H1 (cell line): ENCODE measurements at regions not wholly inside any gene's neighbourhood (a gene's known extent, or its start where the extent isn't known, plus 50 kb on each side); places are given as distances from the start of the nearest gene placed in this dataset.

Experiments used
- CTCF ChIA-PET: fragments of 300-600 bp; sonication (Branson Sonifier 250); formaldehyde crosslinking; loops from one replicate; lab custom pipeline; 2021; ENCODE audit not compliant: partially characterized antibody; lab: Charles Lee
- POLR2A ChIA-PET: fragments of 300-600 bp; sonication (Branson Sonifier 250); formaldehyde crosslinking; loops from one replicate; lab custom pipeline; 2021; ENCODE audit warnings: inconsistent platforms; ENCODE audit not compliant: partially characterized antibody; lab: Charles Lee
- DNase-seq, 2 experiments: peaks; one replicate each; pipeline versions ENCODE4 v3.0.0 to v3.0.0-alpha.2; 2010 to 2022; ENCODE audit warnings: low spot score in 2 of 2, low read depth in 1 of 2, mixed read lengths in 1 of 2
- FAIRE-seq: peaks from 2 replicates; lab custom pipeline; 2011; peaks lifted over from hg19 to GRCh38; lab: Jason Lieb, UNC
- H2AFZ ChIP-seq: 2 replicates; pipeline ENCODE4 v1.8.1; 2012; ENCODE audit warnings: low read length, inconsistent platforms
- H2AK5ac ChIP-seq: 2 replicates; pipeline ENCODE4 v1.6.1; 2013; ENCODE audit warnings: low read depth, low read length
- H2BK120ac ChIP-seq: replicated peaks from 2 replicates; pipeline ENCODE3; 2013; ENCODE audit warnings: low read depth, low read length, inconsistent platforms
- H2BK12ac ChIP-seq: 2 replicates; pipeline ENCODE4 v1.6.1; 2013; ENCODE audit warnings: low read depth, low read length
- H2BK15ac ChIP-seq: 2 replicates; pipeline ENCODE4 v1.6.1; 2013; ENCODE audit warnings: low read length
- H2BK20ac ChIP-seq: 2 replicates; pipeline ENCODE4 v1.6.1; 2013; ENCODE audit warnings: low read length
- H2BK5ac ChIP-seq: 2 replicates; pipeline ENCODE4 v1.6.1; 2013; ENCODE audit warnings: low read depth, low read length
- H3K14ac ChIP-seq: 2 replicates; pipeline ENCODE4 v1.6.1; 2013; ENCODE audit warnings: inconsistent platforms; ENCODE audit not compliant: insufficient read length
- H3K18ac ChIP-seq: 2 replicates; pipeline ENCODE4 v1.6.1; 2013; ENCODE audit warnings: low read length; ENCODE audit errors: extremely low read depth
- H3K23ac ChIP-seq: 2 replicates; pipeline ENCODE4 v1.6.1; 2013; ENCODE audit warnings: inconsistent platforms; ENCODE audit not compliant: insufficient read length
- H3K23me2 ChIP-seq: 2 replicates; pipeline ENCODE4 v1.6.1; 2013; ENCODE audit warnings: low read depth, low read length
- H3K27ac ChIP-seq: 2 replicates; pipeline ENCODE4 v1.6.1; 2011; ENCODE audit warnings: low read depth, low read length, inconsistent platforms
- H3K27me3 ChIP-seq, 4 experiments: replicated peaks in 1 of 4; 1 replicate in 1 of 4; 2 replicates in 3 of 4; pipeline versions ENCODE4 v1.6.1 to v1.8.1; 2011 to 2013; ENCODE audit warnings: low read length in 3 of 4, mild to moderate bottlenecking in 3 of 4, inconsistent platforms in 2 of 4, mixed read lengths in 2 of 4, moderate library complexity in 1 of 4; ENCODE audit not compliant: control insufficient read depth in 3 of 4, insufficient read depth in 3 of 4; ENCODE audit errors: extremely low read depth in 1 of 4
- H3K36me3 ChIP-seq, 4 experiments: 2 replicates each; pipeline versions ENCODE4 v1.6.1 to v1.8.1; 2011 to 2013; ENCODE audit warnings: mild to moderate bottlenecking in 4 of 4, low read length in 3 of 4, moderate library complexity in 2 of 4, control low read depth in 1 of 4, inconsistent platforms in 1 of 4; ENCODE audit not compliant: insufficient read depth in 4 of 4, control insufficient read depth in 2 of 4
- H3K4ac ChIP-seq: replicated peaks from 2 replicates; pipeline ENCODE3; 2013; ENCODE audit warnings: low read length, low read depth, mixed read lengths, inconsistent platforms; ENCODE audit not compliant: insufficient read length
- H3K4me1 ChIP-seq, 4 experiments: replicated peaks in 1 of 4; 1 replicate in 1 of 4; 2 replicates in 3 of 4; pipeline versions ENCODE4 v1.6.1 to v1.8.1; 2011 to 2013; ENCODE audit warnings: low read length in 3 of 4, inconsistent platforms in 2 of 4, mixed read lengths in 1 of 4; ENCODE audit not compliant: insufficient read depth in 4 of 4, control insufficient read depth in 3 of 4
- H3K4me2 ChIP-seq, 2 experiments: 2 replicates each; pipeline versions ENCODE4 v1.6.1 to v1.8.1; 2011 to 2013; ENCODE audit warnings: low read depth in 2 of 2, low read length in 2 of 2, control low read depth in 1 of 2, inconsistent platforms in 1 of 2, mild to moderate bottlenecking in 1 of 2; ENCODE audit not compliant: insufficient read depth in 1 of 2
- H3K4me3 ChIP-seq, 4 experiments: fragments of 200-600, 300-600 bp in 1 of 4; sonication (generic), shearing (Covaris generic), sonication (Bioruptor Twin) in 1 of 4; 2 replicates each; pipeline versions ENCODE4 v1.5.1 to v1.8.1; 2011 to 2016; ENCODE audit warnings: low read length in 4 of 4, low read depth in 3 of 4, control low read depth in 2 of 4, inconsistent platforms in 2 of 4, mild to moderate bottlenecking in 2 of 4, mixed read lengths in 1 of 4, moderate library complexity in 1 of 4; ENCODE audit not compliant: insufficient read depth in 2 of 4; ENCODE audit errors: extremely low read depth in 1 of 4
- H3K56ac ChIP-seq: replicated peaks from 2 replicates; pipeline ENCODE3; 2013; ENCODE audit warnings: low read depth, mild to moderate bottlenecking, mixed read lengths, low read length, inconsistent platforms; ENCODE audit not compliant: insufficient read length
- H3K79me1 ChIP-seq: 2 replicates; pipeline ENCODE4 v1.6.1; 2013; ENCODE audit warnings: low read depth, low read length, control low read depth
- H3K79me2 ChIP-seq, 2 experiments: 2 replicates each; pipeline versions ENCODE4 v1.6.1 to v1.8.1; 2012 to 2013; ENCODE audit warnings: low read length in 2 of 2, mild to moderate bottlenecking in 2 of 2, inconsistent platforms in 1 of 2; ENCODE audit not compliant: insufficient read depth in 2 of 2, control insufficient read depth in 1 of 2
- H3K9ac ChIP-seq, 4 experiments: replicated peaks in 1 of 4; 1 replicate in 1 of 4; 2 replicates in 3 of 4; pipeline versions ENCODE4 v1.6.1 to v1.8.1; 2011 to 2013; ENCODE audit warnings: low read depth in 3 of 4, low read length in 3 of 4, control low read depth in 2 of 4, mild to moderate bottlenecking in 2 of 4, moderate library complexity in 2 of 4, inconsistent platforms in 1 of 4; ENCODE audit errors: extremely low read depth in 1 of 4
- H3K9me3 ChIP-seq, 2 experiments: 2 replicates each; pipeline versions ENCODE4 v1.6.1 to v1.8.1; 2012 to 2013; ENCODE audit warnings: mild to moderate bottlenecking in 2 of 2, moderate library complexity in 2 of 2, control low read depth in 1 of 2, inconsistent platforms in 1 of 2, low read depth in 1 of 2, low read length in 1 of 2, mixed read lengths in 1 of 2; ENCODE audit not compliant: insufficient read depth in 2 of 2
- H4K20me1 ChIP-seq, 2 experiments: replicated peaks in 1 of 2; 2 replicates each; pipeline versions ENCODE3 to v1.8.1; 2011 to 2013; ENCODE audit warnings: inconsistent platforms in 2 of 2, low read length in 2 of 2, mild to moderate bottlenecking in 1 of 2; ENCODE audit not compliant: insufficient read depth in 2 of 2, control insufficient read depth in 1 of 2
- H4K5ac ChIP-seq: 2 replicates; pipeline ENCODE4 v1.6.1; 2013; ENCODE audit warnings: low read length, low read depth, mixed read lengths, inconsistent platforms; ENCODE audit not compliant: insufficient read length
- H4K8ac ChIP-seq: 2 replicates; pipeline ENCODE4 v1.8.0; 2013; ENCODE audit warnings: mild to moderate bottlenecking, moderate library complexity, low read length, inconsistent platforms; ENCODE audit not compliant: insufficient read depth; ENCODE audit errors: extremely low read depth
- H4K91ac ChIP-seq: replicated peaks from 2 replicates; pipeline ENCODE3; 2013; ENCODE audit warnings: low read length, mixed read lengths, inconsistent platforms; ENCODE audit not compliant: insufficient read length
- ASH2L ChIP-seq: fragments of 200-600, 300-600 bp; sonication (generic); IDR thresholded peaks from one replicate; pipeline ENCODE4 v1.7.1; 2017; ENCODE audit warnings: low read length
- ATF3 ChIP-seq: IDR thresholded peaks from 2 replicates; pipeline ENCODE4 v1.6.1; 2011; ENCODE audit warnings: low read depth, mild to moderate bottlenecking, low read length; ENCODE audit not compliant: insufficient read depth
- BRCA1 ChIP-seq: IDR thresholded peaks from 2 replicates; pipeline ENCODE4 v1.6.1; 2012; ENCODE audit warnings: low read depth, low read length, improper control_type of control experiment
- EP300 ChIP-seq, 2 experiments: IDR thresholded peaks; 1 replicate in 1 of 2; 2 replicates in 1 of 2; pipeline ENCODE4 v1.6.1; 2011 to 2012; ENCODE audit warnings: low read depth in 2 of 2, low read length in 2 of 2, mild to moderate bottlenecking in 2 of 2, borderline replicate concordance in 1 of 2, inconsistent platforms in 1 of 2, moderate library complexity in 1 of 2
- KDM1A ChIP-seq: fragments of 200-600, 300-600 bp; sonication (generic); IDR thresholded peaks from 2 replicates; pipeline ENCODE4 v1.7.1; 2016; ENCODE audit warnings: mild to moderate bottlenecking, low read length, borderline replicate concordance
- KDM4A ChIP-seq: IDR thresholded peaks from one replicate; pipeline ENCODE4 v1.7.1; 2012; ENCODE audit warnings: low read depth, mild to moderate bottlenecking, moderate library complexity, low read length, inconsistent platforms; ENCODE audit not compliant: severe bottlenecking
- POLR2A ChIP-seq, 2 experiments: IDR thresholded peaks; 1 replicate in 1 of 2; 2 replicates in 1 of 2; pipeline ENCODE4 v1.6.1; 2011; ENCODE audit warnings: low read depth in 2 of 2, low read length in 2 of 2, mild to moderate bottlenecking in 2 of 2; ENCODE audit errors: control extremely low read depth in 1 of 2
- RNF2 ChIP-seq: fragments of 200-900, 300-1000 bp; sonication (generic); IDR thresholded peaks from 2 replicates; pipeline ENCODE4 v1.7.1; 2016; ENCODE audit warnings: borderline replicate concordance, low read depth, mild to moderate bottlenecking, antibody characterized with exemption, low read length; ENCODE audit not compliant: poor library complexity, severe bottlenecking; ENCODE audit errors: missing control alignments
- SIN3A ChIP-seq, 2 experiments: IDR thresholded peaks in 1 of 2; conservative IDR thresholded peaks in 1 of 2; 2 replicates each; pipeline ENCODE4 v1.6.1; 2011 to 2012; ENCODE audit warnings: low read length in 2 of 2, improper control_type of control experiment in 1 of 2, low read depth in 1 of 2, mild to moderate bottlenecking in 1 of 2
- TEAD4 ChIP-seq: IDR thresholded peaks from 2 replicates; pipeline ENCODE4 v1.6.1; 2012; ENCODE audit warnings: low read depth, low read length, inconsistent platforms, mixed read lengths
- WGBS, 2 experiments: shearing (Covaris generic) in 1 of 2; methylation state at CpG; one replicate each; pipeline versions ENCODE4 v1.1.6 to v1.1.7; 2013 to 2015; ENCODE audit warnings: low lambda C conversion rate in 2 of 2, mixed read lengths in 2 of 2, inconsistent platforms in 1 of 2, low coverage in 1 of 2, missing lambda C conversion rate in 1 of 2; ENCODE audit not compliant: insufficient replicate concordance in 2 of 2, insufficient coverage in 1 of 2, insufficient read length in 1 of 2; ENCODE audit errors: extremely low coverage in 1 of 2, missing lambda C conversion rate in 1 of 2; 5-methylcytosine and 5-hydroxymethylcytosine counted together

GRCh38 chr15:69509131-69509530, 56.5 kb downstream of the RPLP1 start:
- Histone ChIP-seq H3K4me1 (no peaks in the 10 kb centered on the region), H3K4me2 (no peak overlapping the region), H2BK20ac (no peak overlapping the region), H4K20me1 (no peaks in the 10 kb centered on the region), H3K4ac (no peak overlapping the region), H3K27me3 (no peaks in the 10 kb centered on the region), H2BK5ac (no peak overlapping the region), H3K14ac (no peak overlapping the region), H2BK120ac (no peak overlapping the region), H3K27ac (no peak overlapping the region), H2AFZ (no peak overlapping the region), H3K36me3 (no peaks in the 10 kb centered on the region), H4K91ac (no peak overlapping the region), H2BK12ac (no peak overlapping the region), H3K4me3 (no peak overlapping the region), H4K8ac (no peak overlapping the region), H2AK5ac (no peak overlapping the region), H2BK15ac (no peak overlapping the region), H3K9ac (no peak overlapping the region), H3K9me3 (no peaks in the 10 kb centered on the region), H3K79me1 (no peaks in the 10 kb centered on the region), H3K23me2 (no peaks in the 10 kb centered on the region), H3K79me2 (no peaks in the 10 kb centered on the region), H4K5ac (no peak overlapping the region), H3K56ac (no peak overlapping the region), H3K23ac (no peak overlapping the region), H3K18ac (no peak overlapping the region)
- POLR2A ChIA-PET, result interaction anchor here (0.7 to 2.0 kb wide), 2 partner anchors 56 to 98 kb away, joined by 3 to 5 read pairs; partner anchors contain the start of gene RPLP1
- FAIRE-seq (no peak), DNase-seq (no peak)
- 86% methylated on average over 4 of the region's 4 CpGs; no CpG with 5 or more reads in 1 of the 2 experiments for WGBS, 2 experiments
- CTCF ChIA-PET, result interaction anchor here (0.8 to 5.8 kb wide), 6 partner anchors 13 to 924 kb away, joined by 3 to 33 read pairs (median 4); no protein-coding TSS in a partner anchor
- TF ChIP-seq BRCA1 (no peak), EP300 (IDR thresholded peaks at IDR 0.05; ENCODE audit: borderline replicate concordance in 1 of 2, low read depth in 2 of 2, low read length in 2 of 2) (no peak), RNF2 (no peak), TEAD4 (no peak), ASH2L (no peak), KDM1A (no peak), POLR2A (IDR thresholded peaks at IDR 0.05; ENCODE audit: control extremely low read depth in 1 of 2, low read depth in 2 of 2, low read length in 2 of 2) (no peak), KDM4A (no peak), ATF3 (no peak), SIN3A (conservative IDR thresholded peaks at IDR 0.05 in 1 of 2, IDR thresholded peaks at IDR 0.05 in 1 of 2; ENCODE audit: low read depth in 1 of 2, low read length in 2 of 2) (no peak)
